ENCODE measurements at regions not wholly inside any gene's neighbourhood (a gene's known extent, or its start where the extent isn't known, plus 50 kb on each side); places are given as distances from the start of the nearest gene placed in this dataset.

GRCh38 chr5:51024263-51024662 lies 357.8 kb downstream of the PARP8 start:
- no peak for ATAC-seq (ENCODE audit: insufficient read depth, low read depth)
- no peak overlapping the region for H2AFZ ChIP-seq (ENCODE audit: low read depth, low read length)
- H3K36me3 ChIP-seq (ENCODE audit: insufficient read depth, low read length), result no peaks in the 10 kb centered on the region
- no peak overlapping the region for H3K9ac ChIP-seq (ENCODE audit: low read depth, low read length)
- no peaks in the 10 kb centered on the region for H3K9me3 ChIP-seq (ENCODE audit: insufficient read depth, low read length, severe bottlenecking)
- no peak for TF ChIP-seq EZH2 (IDR thresholded peaks at IDR 0.05; ENCODE audit: borderline replicate concordance, low read depth, low read length, severe bottlenecking)
- no peak for TF ChIP-seq CTCF (IDR thresholded peaks at IDR 0.05; ENCODE audit: borderline replicate concordance, extremely low read depth, low read length, poor library complexity, severe bottlenecking)
- H3K4me2 ChIP-seq (ENCODE audit: insufficient read depth, low read length), result no peak overlapping the region
- no peaks in the 10 kb centered on the region for H4K20me1 ChIP-seq (ENCODE audit: insufficient read depth, low read length)
- no peaks in the 10 kb centered on the region for H3K79me2 ChIP-seq (ENCODE audit: insufficient read depth, low read length)
- no peaks in the 10 kb centered on the region for H3K4me1 ChIP-seq (ENCODE audit: insufficient read depth, low read length)
- no peaks in the 10 kb centered on the region for H3K27me3 ChIP-seq (ENCODE audit: insufficient read depth, low read length, poor library complexity)
- H3K27ac ChIP-seq (ENCODE audit: low read length), result no peak overlapping the region
- DNase-seq, result no peak
- no peak overlapping the region for H3K4me3 ChIP-seq (ENCODE audit: low read depth in 1 of 2, low read length in 2 of 2)

- Histone ChIP-seq H3K9ac (ENCODE audit: low read depth, low read length) (no peak overlapping the region), H3K27ac (ENCODE audit: low read length) (no peak overlapping the region), H3K4me2 (ENCODE audit: insufficient read depth, low read length) (no peak overlapping the region), H3K27me3 (ENCODE audit: insufficient read depth, low read length, poor library complexity) (no peaks in the 10 kb centered on the region), H3K4me3 (ENCODE audit: low read depth in 1 of 2, low read length in 2 of 2) (no peak overlapping the region), H4K20me1 (ENCODE audit: insufficient read depth, low read length) (no peaks in the 10 kb centered on the region), H3K4me1 (ENCODE audit: insufficient read depth, low read length) (no peaks in the 10 kb centered on the region), H3K9me3 (ENCODE audit: insufficient read depth, low read length, severe bottlenecking) (no peaks in the 10 kb centered on the region), H3K79me2 (ENCODE audit: insufficient read depth, low read length) (no peaks in the 10 kb centered on the region), H2AFZ (ENCODE audit: low read depth, low read length) (no peak overlapping the region), H3K36me3 (ENCODE audit: insufficient read depth, low read length) (no peaks in the 10 kb centered on the region)
- TF ChIP-seq CTCF (IDR thresholded peaks at IDR 0.05; ENCODE audit: borderline replicate concordance, extremely low read depth, low read length, poor library complexity, severe bottlenecking), result no peak
- no peak for TF ChIP-seq EZH2 (IDR thresholded peaks at IDR 0.05; ENCODE audit: borderline replicate concordance, low read depth, low read length, severe bottlenecking)
- ATAC-seq (ENCODE audit: insufficient read depth, low read depth), result no peak
- no peak for DNase-seq
These were observed 356.0 kb upstream of the ISL1 start for GRCh38 chr5:51027271-51027670.

- H3K27me3 ChIP-seq (ENCODE audit: insufficient read depth, low read length, poor library complexity), result no peaks in the 10 kb centered on the region
- no peaks in the 10 kb centered on the region for H4K20me1 ChIP-seq (ENCODE audit: insufficient read depth, low read length)
- no peaks in the 10 kb centered on the region for H3K36me3 ChIP-seq (ENCODE audit: insufficient read depth, low read length)
- no peak overlapping the region for H2AFZ ChIP-seq (ENCODE audit: low read depth, low read length)
- H3K9me3 ChIP-seq (ENCODE audit: insufficient read depth, low read length, severe bottlenecking), result no peaks in the 10 kb centered on the region
- H3K9ac ChIP-seq (ENCODE audit: low read depth, low read length), result no peak overlapping the region
- ATAC-seq (ENCODE audit: insufficient read depth, low read depth) (no peak), DNase-seq (no peak)
- H3K79me2 ChIP-seq (ENCODE audit: insufficient read depth, low read length), result no peaks in the 10 kb centered on the region
- H3K4me2 ChIP-seq (ENCODE audit: insufficient read depth, low read length), result no peak overlapping the region
- no peak overlapping the region for H3K27ac ChIP-seq (ENCODE audit: low read length)
- no peak for TF ChIP-seq EZH2 (IDR thresholded peaks at IDR 0.05; ENCODE audit: borderline replicate concordance, low read depth, low read length, severe bottlenecking)
- no peak for TF ChIP-seq CTCF (IDR thresholded peaks at IDR 0.05; ENCODE audit: borderline replicate concordance, extremely low read depth, low read length, poor library complexity, severe bottlenecking)
- no peak overlapping the region for H3K4me3 ChIP-seq (ENCODE audit: low read depth in 1 of 2, low read length in 2 of 2)
- no peaks in the 10 kb centered on the region for H3K4me1 ChIP-seq (ENCODE audit: insufficient read depth, low read length)
These were observed 354.9 kb upstream of the ISL1 start for GRCh38 chr5:51028394-51028793.

DNA sequence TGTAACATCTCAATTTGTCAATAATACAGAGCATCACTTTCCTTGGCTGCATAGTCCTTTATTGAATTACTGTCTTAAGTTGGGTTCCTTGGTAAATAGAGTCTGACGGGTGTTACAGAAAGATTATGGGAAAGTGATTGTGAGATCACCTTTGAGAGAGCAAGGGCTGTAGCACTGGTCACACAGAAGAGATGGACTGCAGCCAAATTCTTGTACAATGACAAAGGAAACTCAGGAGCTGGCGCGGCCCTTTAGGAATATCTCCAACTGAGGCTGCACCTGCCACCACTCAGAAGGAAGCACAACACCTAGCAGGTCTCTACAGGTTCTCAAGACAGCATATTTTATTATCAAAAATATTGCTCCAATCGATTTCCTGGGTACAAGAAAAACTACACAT lies 350.0 kb upstream of the ISL1 start:
- Histone ChIP-seq H3K27ac (ENCODE audit: low read length) (no peak overlapping the region), H3K4me1 (ENCODE audit: insufficient read depth, low read length) (no peaks in the 10 kb centered on the region), H2AFZ (ENCODE audit: low read depth, low read length) (no peak overlapping the region), H3K27me3 (ENCODE audit: insufficient read depth, low read length, poor library complexity) (no peaks in the 10 kb centered on the region), H3K9me3 (ENCODE audit: insufficient read depth, low read length, severe bottlenecking) (no peaks in the 10 kb centered on the region), H3K4me2 (ENCODE audit: insufficient read depth, low read length) (no peak overlapping the region), H3K9ac (ENCODE audit: low read depth, low read length) (no peak overlapping the region), H3K79me2 (ENCODE audit: insufficient read depth, low read length) (no peaks in the 10 kb centered on the region), H3K4me3 (ENCODE audit: low read depth in 1 of 2, low read length in 2 of 2) (no peak overlapping the region), H3K36me3 (ENCODE audit: insufficient read depth, low read length) (no peaks in the 10 kb centered on the region), H4K20me1 (ENCODE audit: insufficient read depth, low read length) (no peaks in the 10 kb centered on the region)
- no peak for DNase-seq
- ATAC-seq (ENCODE audit: insufficient read depth, low read depth), result no peak
- TF ChIP-seq CTCF (IDR thresholded peaks at IDR 0.05; ENCODE audit: borderline replicate concordance, extremely low read depth, low read length, poor library complexity, severe bottlenecking) (no peak), EZH2 (IDR thresholded peaks at IDR 0.05; ENCODE audit: borderline replicate concordance, low read depth, low read length, severe bottlenecking) (no peak)

All from DND-41 (cell line).